Daoy (cell line): ENCODE measurements at regions not wholly inside any gene's neighbourhood (a gene's known extent, or its start where the extent isn't known, plus 50 kb on each side); places are given as distances from the start of the nearest gene placed in this dataset.
A peak's percentile ranks its signal among the peaks of the same experiment; 100 is the strongest.

ENCODE experiments used
- DNase-seq: peaks from one replicate; pipeline ENCODE4 v3.0.0-alpha.2; 2015; ENCODE audit warnings: low read depth

- no peak for DNase-seq
These were observed 80.6 kb upstream of the LINGO1 start for GRCh38 chr15:77713281-77713680.

GRCh38 chr15:77712438-77712837, 79.7 kb upstream of the LINGO1 start:
- no peak for DNase-seq

GRCh38 chr15:77710637-77711036, 77.9 kb upstream of the LINGO1 start:
- DNase-seq = no peak

- no peak for DNase-seq
These were observed 77.5 kb upstream of the LINGO1 start for GRCh38 chr15:77710206-77710605.

- DNase-seq = no peak
These were observed 76.6 kb upstream of the LINGO1 start for GRCh38 chr15:77709135-77709886.

GRCh38 chr15:77706482-77707244, 74.0 kb upstream of the LINGO1 start:
- DNase-seq = no peak

- DNase-seq = peak; percentile 33
These were observed 69.7 kb upstream of the LINGO1 start for GRCh38 chr15:77702211-77702957.

GRCh38 chr15:77698481-77698880, 65.8 kb upstream of the LINGO1 start:
- no peak for DNase-seq

- DNase-seq = no peak
These were observed 65.2 kb upstream of the LINGO1 start for GRCh38 chr15:77697893-77698292.

- DNase-seq = no peak
These were observed 64.2 kb upstream of the LINGO1 start for GRCh38 chr15:77696871-77697270.

GRCh38 chr15:77695961-77696582, 63.4 kb upstream of the LINGO1 start:
- no peak for DNase-seq

- DNase-seq = no peak
These were observed 62.8 kb upstream of the LINGO1 start for GRCh38 chr15:77695548-77695947.

GRCh38 chr15:77693576-77693975, 60.9 kb upstream of the LINGO1 start:
- no peak for DNase-seq

- no peak for DNase-seq
These were observed 59.9 kb upstream of the LINGO1 start for GRCh38 chr15:77692614-77693013.

- no peak for DNase-seq
These were observed 58.9 kb upstream of the LINGO1 start for GRCh38 chr15:77691607-77692006.

- DNase-seq = no peak
These were observed 57.1 kb upstream of the LINGO1 start for GRCh38 chr15:77689821-77690220.

- DNase-seq = no peak
These were observed 56.0 kb upstream of the LINGO1 start for GRCh38 chr15:77688693-77689092.

- no peak for DNase-seq
These were observed 55.6 kb upstream of the LINGO1 start for GRCh38 chr15:77688266-77688665.

GRCh38 chr15:77685082-77685815, 52.5 kb upstream of the LINGO1 start:
- DNase-seq = no peak

GRCh38 chr15:77684341-77685081, 51.8 kb upstream of the LINGO1 start:
- no peak for DNase-seq

GRCh38 chr15:77682564-77682963, 49.9 kb upstream of the LINGO1 start:
- peak; percentile 21 for DNase-seq
